CD4-positive, alpha-beta T cell treated with Interleukin-21 for 1 hour (primary cell): ENCODE measurements at regions not wholly inside any gene's neighbourhood (a gene's known extent, or its start where the extent isn't known, plus 50 kb on each side); places are given as distances from the start of the nearest gene placed in this dataset.
"Not testable (repeated sequence)": the region's sequence is repeated elsewhere in the genome, so short reads cannot be mapped to it uniquely, and the experiment has no call there.

Source experiments
- DNase-seq: peaks from one replicate; pipeline ENCODE4 v3.0.0-alpha.2; 2020

DNA sequence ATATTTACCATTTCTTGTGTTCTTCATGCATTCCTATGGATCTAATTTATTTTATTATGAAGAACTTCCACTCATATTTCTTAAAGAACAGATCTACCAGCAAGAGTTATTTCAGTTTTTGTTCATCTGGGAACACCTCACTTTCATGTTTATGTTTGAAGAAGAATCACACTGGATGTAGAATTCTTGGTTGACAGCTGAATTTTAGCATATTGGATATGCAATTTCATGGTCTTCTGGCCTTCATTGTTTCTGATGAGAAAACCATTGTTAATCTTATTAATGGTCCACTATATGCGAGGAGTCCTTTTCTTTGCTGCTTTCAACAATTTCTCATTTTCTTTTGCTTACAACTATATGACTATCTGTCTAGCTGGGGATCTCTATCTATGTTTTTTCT lies 189.2 kb downstream of the UXS1 start:
- no peak for DNase-seq

DNA sequence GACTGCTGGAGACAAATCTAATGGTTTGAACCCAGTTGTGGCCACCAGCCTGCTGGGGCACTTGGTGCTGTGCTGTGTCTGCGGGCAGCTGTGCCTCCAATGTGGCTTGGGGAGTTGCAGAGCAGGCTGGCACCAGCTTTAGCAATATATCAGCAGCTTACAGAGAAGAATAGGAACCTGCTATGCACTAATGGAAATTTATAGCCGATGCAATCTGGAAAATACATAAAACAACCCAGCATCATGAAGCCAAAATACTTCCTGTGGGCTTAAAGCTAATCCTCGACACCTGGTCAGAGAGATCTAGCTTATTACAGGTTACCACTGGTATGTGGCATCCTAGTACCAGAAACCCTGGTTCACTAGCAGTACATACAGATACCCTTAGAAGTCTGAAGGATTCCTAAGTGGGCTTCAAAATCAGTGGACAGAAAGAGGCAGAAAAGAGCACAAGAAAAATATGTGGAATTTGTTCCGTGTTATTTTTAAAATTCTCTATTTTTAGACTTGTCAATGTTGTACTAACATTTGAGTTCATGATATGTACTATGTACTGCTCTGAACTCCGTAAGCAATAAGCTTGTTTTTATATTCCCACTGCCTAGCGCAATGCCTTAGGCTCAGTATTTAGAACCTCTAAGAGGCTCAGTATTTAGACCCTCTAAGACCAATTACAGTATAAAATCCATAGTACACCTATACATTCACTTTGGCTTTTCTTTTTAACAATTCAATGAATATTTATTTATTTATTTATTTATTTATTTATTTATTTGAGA lies 194.7 kb downstream of the UXS1 start:
- DNase-seq, result no peak

DNA sequence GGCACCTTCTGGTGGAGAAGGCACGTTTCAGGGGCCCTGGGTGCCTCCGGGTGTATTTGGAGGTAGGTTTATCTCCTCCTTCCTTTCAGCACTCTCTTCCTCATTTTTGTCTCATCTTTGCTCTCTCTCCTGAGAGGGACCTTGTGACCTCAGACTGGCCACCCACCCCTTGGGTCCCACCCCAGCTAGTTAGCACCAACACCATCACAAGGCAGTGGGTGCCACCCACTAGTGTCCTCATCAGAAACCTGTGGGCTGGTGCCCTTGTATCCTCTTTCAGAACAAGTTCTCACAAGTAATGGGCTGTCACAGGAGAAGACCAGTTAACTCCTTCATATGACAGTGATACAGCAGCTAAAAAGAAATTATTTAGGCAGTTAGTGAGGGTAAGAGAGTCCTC lies 196.4 kb downstream of the UXS1 start:
- DNase-seq, result no peak

DNA sequence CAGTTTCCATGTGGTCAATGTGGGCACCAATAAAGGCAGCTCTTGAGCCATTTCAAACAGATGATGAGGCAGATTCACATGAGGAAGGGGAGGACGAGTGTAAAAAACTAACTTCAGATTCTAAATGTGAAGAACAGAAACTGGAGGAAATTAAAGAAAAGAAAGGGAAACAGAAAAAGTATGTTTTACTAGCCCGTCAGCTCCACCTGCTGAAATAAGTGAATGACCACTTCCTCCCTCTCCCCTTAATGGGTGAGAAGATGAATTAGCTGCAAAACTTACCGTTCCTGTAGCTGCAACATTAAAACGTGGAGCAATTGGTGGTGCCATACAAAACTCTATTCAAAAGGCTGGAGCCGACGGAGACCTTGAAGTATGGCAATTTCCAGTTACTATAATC lies 203.5 kb downstream of the UXS1 start:
- DNase-seq, result no peak

DNA sequence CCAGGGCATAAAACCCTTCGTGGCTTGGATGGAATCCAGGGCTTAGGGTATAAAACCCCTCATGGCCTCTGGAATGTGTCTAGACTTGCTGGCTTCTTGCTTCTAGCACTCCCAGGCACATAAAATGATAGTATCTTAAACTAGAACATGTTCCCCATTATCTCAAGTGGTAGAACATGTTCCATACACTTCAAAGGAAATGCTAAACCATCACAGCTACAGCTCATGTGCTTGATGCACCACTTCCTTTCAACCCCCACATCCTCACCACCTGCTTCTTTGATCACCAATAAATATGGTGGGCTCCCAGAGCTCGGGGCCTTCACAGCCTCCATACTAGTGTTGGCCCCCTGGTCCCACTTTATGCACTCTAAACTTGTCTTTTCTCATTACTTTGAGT lies 204.3 kb downstream of the UXS1 start:
- not testable (repeated sequence) for DNase-seq

DNA sequence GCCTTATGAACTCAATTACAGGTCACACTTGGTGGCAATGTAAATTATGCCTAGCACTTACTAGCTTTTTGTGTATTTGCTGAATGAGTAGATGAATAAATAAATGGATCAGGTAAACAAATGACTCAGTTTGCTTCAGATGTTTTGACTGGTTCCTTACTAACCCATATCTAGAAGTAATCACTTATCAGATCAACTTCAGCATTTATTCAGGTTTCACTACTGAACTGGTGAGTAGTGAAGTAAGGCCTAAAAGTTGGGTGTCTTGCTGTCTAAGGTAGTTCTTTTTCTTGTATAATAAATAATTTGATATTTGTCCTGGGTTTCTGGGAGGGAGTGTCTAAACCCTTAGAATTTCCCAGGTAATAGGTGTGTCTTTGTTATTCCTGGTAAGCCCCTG lies 205.0 kb downstream of the UXS1 start:
- no peak for DNase-seq

DNA sequence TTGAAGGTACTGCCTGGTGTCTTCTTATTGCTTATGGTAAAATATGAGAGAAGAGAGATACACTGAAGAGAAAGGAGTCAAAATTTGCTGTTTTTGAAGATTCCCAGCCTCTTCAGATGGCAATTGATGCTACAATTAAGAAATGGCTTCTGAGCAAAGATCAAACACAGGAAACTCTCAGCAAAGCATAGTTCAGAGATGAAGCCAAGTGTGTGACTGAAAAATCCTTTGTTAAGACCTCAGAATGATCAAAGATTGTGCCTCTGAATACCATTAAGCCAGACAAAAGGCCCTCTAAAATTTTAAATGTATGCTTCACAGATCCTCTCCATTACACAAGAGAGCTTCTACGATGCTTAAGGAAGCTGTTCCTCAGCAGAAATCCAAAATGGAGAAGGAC lies 216.3 kb downstream of the UXS1 start:
- DNase-seq, result no peak

DNA sequence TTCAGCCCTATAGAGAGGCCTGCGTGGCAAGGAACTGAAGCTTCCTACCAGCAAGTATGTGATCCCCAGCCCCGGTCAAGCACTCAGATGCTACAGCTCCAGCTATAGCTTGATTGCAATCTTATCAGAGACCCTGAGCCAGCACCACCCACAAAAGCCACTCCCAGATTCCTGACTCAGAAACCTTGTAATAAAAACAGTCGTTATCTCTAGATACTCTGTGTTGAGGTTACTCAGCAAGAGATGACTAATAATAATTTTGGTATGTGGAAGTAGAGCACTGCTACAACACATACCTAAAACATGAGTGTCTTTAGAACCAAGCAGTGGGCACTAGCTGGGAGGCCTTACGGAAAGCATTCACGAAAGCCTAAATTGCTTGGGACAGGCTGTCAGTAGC lies 216.9 kb downstream of the UXS1 start:
- DNase-seq, result no peak

DNA sequence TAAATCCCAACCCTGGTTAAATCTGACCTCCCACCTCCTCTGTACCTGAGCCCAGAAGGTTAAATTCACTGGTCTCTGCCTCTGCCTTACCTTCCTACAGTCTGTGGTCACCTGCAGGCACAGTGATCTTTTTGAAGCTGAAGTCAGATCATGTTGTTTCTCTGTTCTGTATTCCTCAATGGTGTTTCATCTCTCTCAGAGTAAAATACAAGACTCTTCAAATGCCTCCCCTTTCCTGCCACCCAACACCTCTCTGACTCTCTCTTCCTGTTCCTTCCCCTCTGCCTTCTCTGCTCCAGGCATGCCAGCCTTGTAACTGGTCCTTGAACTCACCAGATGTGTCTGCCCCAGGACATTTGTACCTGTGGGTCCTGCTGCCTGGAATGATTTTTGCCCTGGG lies 219.3 kb downstream of the UXS1 start:
- DNase-seq, result no peak

DNA sequence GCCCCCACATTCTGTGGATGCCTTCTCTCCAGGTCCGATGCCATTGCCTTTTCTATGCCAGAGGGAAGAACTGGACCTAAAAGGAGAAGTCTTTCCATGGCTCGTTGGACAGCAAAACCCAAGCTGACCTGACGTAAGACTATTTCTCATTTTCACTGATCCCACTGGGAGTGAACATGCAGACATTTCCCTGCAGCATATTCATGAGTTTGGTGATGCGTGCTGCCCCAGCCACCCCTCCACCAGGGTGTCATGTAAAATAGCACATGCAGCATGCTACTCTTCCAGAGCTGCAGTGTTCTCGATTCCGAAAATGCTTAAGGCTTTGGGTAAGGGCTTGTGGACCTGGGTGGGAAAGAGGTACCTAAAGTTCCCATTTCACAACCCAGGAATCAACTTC lies 221.2 kb downstream of the UXS1 start:
- no peak for DNase-seq

DNA sequence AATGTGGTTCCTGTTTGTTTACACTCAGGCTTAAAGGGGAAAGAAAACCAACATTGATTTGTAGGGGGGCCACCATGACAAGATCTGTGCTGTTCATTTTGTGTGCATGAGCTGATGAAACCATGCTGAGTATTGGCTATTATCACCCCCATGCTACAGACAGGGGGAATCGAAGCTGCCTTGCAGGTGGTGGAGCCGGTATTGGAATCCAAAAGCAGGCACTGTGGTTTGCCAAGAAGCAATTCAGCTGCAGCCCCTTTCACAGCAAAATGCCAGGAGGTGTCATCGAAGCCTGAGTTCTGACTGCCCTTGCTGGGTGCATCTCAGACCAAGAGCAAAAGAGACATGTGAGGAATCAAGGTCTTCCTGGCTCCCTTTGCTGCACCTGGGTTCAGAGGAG lies 221.9 kb downstream of the UXS1 start:
- no peak for DNase-seq

DNA sequence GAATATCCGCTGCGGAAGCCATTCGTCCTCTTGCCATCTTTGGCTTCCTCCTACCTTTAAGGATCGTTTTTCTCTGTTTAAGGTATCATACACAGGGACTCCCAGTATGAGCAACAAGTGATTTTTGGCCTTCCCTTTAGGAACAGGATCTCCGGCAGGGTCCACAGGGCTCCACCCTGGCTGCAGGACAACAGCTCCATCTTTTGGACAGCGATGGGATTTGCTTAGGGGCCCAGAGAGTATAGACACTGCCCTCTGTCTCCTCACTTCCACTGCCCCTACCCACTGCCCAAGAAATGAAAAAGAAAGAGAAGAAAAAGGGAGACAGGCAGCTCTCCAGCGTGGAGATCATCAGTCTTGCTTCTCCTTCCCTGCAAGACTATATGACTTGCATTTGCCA lies 224.5 kb downstream of the UXS1 start:
- peak; percentile 17 for DNase-seq

DNA sequence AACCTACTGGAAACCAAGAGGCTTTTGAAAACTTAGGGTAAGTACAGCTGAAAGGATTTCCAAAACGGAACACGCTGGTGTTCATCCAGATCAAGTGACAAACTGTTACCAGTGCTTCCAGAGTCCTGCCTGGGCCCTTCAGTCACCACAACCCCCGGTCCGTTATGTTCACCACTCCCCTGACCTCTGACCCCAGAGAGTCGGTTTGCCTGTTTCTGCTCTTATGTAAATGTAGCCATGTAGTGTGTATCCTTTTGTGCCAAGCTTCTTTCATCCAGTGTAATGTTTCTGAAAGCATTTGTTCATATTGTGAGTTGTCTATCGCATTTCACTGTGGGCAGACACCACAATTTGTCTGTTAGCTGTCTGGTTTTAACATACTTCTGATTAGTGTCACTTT lies 217.5 kb downstream of the NCK2 start:
- DNase-seq, result no peak

DNA sequence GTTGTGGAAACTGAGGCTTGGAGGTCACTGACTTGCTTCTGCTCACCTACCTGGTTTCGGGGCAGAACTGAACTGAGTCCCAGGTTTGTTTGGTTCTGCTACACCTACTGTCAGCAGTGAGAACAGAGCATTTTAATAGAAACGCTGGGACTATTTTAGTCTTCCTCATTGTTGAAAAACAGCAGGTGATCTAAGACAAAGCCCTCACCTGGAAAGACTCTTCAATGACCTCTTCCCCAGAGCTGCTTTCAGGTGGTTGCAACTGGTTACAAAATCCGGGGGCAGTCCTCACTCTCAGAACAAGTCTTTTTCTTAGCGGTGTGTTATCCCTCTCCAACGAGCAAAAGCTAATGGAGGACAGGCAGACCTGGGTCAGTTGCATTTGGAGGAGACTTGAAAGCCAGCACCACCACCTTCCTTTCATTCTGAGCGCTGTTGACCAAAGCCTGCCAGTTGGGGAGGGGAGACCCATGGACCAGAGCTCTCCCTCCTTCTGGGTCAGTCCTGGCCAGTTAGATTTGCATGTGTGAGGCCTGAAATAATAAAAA lies 217.0 kb downstream of the NCK2 start:
- DNase-seq, result no peak

DNA sequence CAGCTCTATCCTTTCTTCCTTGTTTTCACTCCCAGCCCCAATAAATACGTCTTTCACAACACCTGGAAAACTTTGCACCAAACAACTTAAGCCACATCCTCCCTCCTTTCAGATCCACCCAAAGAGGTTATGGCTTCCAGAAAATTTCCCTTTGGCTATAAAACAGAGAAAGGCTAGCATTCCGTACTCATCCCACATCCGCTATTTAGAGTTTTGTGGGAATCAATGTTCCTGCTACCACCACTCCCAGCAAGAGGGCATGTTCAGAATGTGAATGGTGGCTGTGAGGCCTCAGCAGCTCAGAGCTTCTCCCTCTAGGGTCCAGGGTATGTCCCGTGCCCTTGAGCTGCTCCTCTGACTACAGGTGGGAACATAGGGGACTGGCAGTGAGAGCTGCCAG lies 214.6 kb downstream of the NCK2 start:
- no peak for DNase-seq

DNA sequence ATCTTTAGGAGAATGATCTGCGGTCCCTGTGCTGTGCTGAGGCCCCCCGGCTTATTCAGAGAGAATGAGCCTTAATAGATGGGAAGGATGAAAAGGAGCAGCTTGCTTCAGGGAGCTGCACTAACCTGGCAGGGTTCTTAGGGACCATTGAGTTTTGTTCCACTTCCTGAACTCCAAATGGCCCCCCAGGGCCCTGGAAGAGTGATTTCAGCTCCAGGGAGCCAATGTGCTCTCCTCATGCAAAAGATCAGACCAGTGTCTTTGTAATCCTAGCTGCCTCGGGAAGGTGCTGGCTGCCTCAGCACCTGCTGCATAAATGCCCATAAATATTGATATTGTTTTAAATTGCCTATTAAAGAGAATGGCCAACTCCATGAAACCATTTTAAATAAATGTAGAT lies 210.2 kb downstream of the NCK2 start:
- no peak for DNase-seq

DNA sequence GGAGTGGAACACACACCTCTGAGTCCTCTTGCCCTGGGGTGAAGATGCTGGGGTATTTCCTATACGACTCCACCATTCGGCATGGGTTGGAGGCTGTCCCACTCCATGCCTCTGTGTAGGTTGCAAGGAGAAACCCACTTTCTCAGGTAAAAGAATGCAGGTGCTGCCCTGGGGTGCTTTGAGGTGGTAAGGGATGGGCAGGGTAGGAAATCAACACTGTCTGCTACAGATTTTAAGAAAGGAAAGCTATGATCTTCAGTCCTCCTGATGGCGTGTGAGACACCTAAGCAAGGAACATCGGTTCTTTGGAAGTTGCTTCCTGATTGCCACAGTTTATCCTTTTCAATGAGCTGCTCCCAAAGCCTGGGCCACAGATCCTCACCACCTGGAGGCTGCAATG lies 209.2 kb downstream of the NCK2 start:
- DNase-seq, result no peak

DNA sequence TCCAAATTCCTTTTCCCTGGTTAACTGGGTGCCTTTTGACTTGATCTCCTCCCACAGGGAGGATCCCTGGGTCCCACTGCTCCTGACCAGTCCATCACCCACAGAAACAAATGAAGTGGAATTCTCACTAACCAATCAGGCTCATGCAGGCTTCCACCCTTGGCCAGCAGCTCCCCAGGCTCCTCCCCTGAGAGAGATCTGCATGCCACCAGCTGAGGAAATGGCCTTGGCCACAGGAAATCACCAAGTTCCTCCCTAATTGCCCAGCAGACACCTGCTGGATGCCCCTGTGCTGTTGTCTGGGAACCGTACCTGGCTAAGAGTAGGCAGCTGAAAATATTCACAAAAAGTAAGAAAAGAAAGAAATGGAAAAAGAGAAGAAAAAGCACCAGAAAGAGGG lies 207.4 kb downstream of the NCK2 start:
- DNase-seq, result no peak

DNA sequence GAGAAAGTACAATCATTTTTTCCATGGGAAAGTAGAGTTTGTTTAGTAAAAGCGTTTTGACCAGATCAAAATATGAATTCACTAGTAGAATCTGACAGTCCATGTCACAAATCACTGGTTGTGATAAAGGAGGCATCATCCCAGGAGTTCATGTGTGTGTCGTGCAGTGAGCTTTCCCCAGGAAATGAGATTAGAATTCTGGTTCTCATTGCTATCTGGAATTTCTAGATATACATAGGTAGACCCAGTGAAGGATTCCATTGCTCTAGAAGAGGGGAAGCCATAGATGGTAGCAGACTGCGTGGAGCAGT lies 206.6 kb downstream of the NCK2 start:
- DNase-seq, result no peak

DNA sequence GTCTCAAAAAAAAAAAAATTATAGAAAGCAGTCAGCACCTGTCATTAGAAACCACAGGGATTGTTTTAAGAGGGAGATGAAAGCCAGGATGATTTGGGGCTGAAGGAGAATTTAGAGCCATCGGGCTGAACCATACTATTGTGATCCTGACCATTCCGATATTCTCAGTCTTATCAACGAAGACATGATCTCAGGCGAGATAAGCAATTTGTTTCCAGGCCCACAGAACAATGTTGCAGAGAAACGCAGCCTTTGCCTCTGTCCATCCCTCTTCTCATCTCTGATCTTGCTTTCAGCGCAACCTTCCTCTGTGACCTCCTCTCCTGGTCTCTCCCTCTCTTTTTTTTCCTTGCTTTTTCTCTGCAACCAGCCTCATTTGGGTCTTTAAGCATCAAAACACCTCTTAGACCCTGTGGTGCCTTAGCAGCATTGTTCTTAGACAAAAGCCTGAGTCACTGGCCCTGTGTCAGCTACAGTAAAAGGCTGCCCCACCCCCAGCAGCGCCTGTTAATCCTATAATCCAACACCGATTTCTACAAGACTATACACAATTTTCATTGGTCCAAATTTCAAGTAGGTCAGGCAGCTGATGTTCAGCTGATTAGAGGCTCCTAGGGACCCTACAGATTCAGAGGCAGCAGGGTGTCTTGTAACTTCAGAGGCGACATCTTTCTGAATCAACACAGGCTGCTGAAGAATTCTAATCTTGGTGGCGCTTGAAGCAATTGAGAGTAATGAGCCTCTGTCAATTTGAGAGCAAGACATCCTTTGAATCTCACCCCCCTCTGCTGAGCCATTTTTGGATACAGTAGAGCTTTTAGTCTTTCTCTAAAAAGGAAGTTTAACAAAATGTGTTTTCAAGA lies 206.0 kb downstream of the NCK2 start:
- no peak for DNase-seq

DNA sequence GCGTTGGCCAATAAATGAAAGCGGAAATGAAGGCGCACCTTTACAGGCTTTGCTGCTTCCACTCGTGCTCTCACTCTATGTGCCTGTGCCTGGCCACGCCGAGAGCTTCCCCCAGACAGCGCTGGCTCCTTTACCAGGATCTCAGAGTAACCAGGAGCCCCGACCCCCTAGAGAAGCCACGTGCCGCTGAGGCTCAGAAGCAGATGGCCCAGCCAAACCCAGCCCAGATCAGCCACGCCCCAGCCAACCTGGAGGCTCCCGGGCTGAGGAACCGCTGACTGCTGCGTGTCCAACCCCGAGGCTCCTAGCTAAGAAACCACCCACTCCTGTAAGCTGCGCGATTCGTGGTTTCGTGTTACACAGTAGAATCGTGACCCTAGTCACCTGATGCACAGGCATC lies 199.3 kb downstream of the NCK2 start:
- DNase-seq, result no peak
